ENCODE measurements at regions not wholly inside any gene's neighbourhood (a gene's known extent, or its start where the extent isn't known, plus 50 kb on each side); places are given as distances from the start of the nearest gene placed in this dataset.

DNA sequence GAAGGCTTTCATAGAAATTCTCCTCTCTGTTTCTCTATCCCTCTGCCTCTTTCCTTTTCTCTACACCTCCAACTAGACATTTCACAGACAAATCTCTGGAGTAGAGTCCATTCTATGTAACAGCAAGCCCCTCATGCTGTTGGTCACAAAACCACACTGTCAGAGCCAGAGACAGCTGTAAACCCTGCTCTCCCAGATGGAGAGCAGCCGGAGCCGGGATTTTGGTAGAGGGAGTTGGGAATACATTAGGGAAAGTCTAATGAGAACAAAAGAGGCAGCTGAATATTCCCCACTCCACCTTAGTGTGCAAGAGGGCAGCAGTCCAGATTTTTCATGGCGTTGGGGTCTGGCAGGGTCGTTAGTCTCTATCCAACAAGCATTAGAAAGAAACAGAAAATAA, 68.3 kb upstream of the EDN1 start:
- DNase-seq (ENCODE audit: low spot score), result no peak

DNA sequence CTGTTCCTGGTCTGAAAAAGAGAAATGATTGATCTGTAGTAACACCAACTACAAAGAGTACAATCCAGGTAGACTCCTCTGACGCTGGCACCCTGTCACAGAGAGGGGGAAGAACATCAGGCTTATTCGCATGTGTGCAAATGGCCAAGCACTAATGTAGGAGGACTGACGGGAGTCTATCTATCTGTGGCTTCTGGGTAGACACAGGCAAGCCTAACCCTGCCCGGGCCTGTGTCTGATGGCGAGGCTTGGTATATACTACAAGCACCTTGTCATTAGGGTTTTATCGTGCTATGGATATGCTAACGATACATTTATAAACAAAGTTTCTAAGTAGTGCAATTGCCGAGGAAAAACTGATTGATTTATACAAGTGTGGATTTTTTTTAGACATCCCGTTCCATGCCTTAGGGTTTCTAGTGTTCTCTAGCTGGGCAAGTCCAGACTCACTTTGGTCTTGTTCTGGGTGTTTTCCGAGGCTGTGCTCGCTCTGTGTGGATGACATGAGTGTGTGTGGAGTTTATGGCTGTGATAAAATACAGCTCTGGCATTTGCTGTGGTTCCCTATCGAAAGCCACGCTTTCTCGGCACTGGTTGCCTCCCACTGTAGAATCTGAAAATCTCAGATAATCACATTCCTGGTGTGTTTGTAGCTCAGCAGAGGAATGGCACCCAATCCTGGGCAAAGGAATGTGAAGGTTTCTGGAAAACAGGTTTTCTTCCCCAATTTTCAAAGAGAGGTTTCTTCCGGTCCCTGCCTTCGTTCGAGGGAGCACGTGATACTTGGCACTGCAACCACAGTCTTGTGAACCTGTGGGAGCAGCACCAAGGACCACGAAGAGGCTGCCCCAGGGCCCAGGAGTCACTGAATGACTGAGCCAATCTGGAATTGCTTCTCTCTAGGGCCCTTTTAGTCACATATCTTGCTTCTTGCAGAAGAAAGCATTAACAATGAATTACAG, 67.5 kb upstream of the EDN1 start:
- DNase-seq (ENCODE audit: low spot score), result no peak

DNA sequence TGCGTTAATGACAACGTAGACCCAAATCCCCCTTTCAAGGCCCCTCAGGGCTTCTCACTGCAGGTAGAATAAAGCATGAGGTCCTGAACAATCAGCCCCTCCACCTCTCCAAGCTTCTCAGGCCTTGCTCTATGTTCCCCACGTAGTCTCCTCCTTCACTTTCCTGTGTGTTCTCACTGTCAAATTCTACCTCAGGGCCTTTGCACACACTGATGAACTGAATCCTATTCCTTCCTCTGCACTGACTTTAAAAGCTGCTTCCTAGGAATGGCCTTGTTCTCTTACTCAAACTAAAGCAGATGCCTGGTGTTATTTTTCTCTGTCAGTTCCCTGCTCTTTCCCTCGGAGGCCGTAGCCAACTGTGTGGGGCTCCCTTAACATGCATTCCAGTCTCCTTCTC, 66.8 kb upstream of the EDN1 start:
- DNase-seq (ENCODE audit: low spot score), result no peak

DNA sequence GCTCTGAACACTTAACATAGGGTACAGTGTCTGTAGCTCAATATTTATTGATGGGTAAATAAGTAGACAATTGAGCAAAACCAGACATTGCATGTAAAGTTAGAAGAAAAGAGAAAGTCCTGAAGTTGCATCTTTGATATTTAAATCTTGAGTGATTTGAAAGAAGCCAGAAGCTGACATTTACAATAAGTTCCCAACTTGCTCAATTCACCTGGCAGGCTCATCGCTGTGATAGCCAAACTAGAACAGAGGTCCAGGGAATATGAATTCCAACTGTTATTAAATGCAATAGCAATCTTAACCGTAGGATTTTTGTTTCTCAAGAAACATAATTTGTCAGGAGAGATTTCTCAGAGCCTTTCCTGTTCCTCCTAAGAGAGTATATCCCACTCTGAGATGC, 65.9 kb upstream of the EDN1 start:
- DNase-seq (ENCODE audit: low spot score), result no peak

DNA sequence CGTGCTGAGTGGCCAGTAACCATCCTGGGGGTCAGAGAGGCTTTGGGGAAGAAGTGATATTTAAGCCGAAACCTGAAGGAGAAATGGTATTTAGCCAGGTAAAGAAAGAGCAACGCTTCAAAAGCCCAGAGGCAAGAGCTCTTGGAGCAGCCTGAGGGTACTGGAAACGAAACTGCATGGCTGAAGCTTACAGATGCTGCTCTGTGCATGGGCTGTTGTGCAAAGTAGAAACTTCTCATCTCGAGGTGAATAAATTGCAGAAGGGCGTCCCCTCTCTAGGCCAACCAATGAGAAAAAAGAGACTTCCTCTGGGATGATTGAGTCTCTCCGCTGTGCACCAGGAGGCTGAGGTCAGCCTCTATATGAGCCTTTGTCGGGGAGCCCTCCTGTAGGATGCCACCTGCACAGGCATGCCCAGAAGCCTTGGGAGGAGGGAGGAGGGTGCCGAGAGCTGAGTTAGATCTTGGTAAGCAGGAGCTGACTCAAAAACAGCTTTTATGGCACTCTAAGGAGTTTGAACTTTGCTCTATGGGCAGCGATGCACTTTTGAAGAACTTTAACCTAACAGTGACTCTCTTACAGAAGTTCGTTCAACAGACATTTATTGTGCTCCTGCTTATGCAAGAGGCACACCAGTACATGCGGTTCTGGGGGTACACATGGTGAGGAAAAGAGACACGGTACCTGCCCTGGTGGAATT, 61.6 kb upstream of the EDN1 start:
- DNase-seq (ENCODE audit: low spot score), result no peak

DNA sequence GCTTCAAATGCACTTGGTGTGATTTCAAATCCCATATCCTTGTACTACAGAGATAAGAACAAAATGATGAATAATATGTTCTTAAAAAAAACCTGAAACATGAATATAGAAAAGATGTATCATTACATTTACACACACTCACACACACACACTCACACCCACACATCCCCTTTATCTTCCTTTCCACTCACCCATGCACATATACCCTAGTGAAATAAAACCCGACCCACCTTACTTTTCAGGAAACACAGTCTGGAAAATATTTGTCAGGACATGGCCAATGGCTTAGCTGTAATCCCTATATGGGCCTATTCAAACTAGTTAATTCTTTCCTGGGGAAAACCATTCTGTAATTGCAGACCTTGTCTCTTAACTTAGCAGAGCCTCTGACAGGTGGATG, 60.8 kb upstream of the EDN1 start:
- DNase-seq (ENCODE audit: low spot score), result no peak

DNA sequence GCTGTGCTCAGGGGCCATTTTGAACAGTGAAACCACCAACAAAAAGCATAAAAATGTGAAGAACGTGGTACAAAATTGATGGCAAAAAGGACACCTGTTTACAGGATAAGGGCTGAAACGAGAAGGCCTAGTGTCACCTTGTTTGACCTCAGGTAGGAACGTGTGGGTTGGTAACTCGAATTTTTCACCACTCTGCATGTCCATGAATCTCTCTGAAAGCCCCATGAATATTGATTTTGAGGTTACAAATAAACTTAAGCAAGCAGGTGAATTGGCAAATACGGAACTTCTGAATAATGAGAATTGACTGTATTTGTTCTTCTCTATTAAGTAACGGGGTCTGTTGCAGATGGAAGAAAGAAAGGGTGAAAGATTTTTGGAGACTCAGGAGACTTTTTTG, 59.6 kb upstream of the EDN1 start:
- DNase-seq (ENCODE audit: low spot score), result no peak

DNA sequence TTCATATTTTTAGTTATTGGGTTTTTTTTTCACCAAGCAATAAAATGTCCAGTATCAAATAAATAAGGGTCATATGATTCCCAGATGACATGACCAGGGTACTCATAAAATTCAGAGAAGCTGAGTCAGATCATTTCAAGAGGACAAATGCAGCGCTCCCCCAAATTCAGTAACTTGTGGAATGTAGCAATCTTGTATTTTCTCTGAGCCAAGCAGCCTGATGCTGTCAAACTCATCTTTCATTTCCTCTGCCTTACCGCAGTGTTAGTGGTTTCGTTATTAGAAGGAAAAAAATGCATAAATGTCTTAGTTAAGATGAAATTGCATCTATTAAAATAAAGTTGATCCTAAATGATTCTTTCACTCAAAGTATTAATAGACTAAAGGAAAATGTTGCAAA, 57.8 kb upstream of the EDN1 start:
- DNase-seq (ENCODE audit: low spot score), result no peak

DNA sequence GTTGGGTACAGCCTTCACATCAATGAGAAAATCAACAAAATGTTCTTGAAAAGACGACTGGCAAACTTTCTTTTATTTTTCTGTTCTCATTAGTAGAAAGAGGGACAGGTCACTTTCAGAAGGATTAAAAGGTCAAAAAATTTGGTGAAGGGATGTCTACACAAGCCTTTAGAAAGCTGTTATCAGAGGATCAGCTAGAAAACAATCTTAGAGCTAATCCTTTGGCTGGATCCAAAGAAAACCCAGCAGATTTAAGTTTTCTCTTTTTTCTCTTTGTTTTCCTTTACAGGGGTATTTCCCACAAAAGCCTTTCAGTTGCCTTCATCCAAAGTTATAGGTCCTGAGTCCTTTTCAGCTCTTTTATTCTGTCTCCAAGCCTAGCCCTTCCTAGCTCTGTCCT, 57.3 kb upstream of the EDN1 start:
- no peak for DNase-seq (ENCODE audit: low spot score)

DNA sequence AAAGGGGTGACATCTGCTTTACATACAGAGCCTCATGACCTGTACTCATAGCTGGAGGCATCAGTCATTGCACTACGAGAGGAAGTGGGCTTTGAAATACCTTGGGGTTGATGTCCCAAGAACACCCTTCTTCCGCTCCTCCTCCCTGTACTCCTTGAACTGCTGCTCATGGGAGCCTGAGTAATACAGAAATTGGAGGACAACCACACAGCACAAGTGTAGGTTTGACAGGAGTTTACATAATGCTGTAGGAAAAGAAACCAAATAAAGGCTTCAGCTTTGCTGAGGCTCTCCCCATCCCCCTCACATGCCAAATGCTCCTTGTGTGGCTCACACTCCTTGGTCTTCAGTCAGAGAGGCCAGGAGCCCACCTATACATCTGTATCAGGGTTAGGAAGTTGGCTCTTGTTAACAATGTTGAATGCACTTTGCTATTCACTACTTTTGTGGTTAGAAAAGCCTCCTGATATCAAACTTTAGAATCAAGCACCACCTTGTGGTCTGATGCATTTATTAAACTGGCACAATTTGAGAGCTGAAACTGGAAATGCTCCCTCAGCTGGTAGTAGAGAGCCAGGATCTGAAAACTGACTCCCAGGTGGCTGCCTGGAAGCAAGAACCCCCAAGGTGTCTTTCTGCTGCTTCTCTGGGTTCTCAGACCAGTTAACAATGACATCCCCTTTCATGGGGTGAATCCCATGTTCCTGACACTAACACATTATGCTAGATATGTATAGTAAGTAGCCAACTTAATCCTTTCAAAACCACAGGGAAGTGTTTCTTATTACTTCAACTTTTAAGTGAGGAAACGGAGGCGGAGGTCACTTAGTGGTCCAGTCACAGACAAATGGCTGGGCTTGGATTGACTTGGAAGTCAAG, 56.2 kb upstream of the EDN1 start:
- peak; percentile 6 for DNase-seq (ENCODE audit: low spot score)

DNA sequence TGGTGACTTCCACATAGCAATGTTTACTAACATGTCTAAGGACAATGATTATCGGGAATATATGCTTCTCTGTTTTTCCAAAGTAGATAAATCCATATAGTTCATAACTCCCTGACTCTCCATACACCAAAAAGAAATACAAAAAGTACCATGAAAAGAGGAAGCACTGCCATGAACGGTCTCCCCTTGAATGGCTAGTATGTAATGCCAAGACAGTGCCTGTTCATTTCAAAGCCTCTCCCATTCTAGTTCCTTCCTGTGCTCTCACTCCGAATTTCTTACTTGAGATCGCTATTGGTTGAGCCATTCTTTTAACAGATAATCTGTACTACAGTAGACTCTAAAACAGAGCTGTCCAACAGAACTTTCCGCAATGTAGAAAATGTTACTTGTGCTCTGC, 54.8 kb upstream of the EDN1 start:
- no peak for DNase-seq (ENCODE audit: low spot score)

DNA sequence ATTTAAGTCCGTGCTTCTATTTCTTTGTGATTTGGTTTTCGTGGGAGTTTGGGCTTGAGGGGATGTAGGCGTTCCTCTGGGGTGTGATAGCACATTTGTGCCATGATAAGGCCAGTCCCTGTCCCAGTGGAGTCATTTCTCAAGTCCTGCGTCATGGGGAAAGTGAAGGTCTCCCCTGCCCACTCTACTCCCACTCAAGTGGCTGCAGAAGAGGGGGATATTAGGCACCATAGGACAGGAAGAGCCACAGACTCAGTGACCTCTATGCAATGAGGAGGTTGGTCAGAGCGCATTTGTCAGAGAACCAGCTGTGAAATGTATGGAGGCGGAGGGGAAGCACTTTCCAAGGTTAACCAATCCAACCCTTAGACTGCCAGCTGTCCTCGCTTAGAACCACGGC, 51.9 kb upstream of the EDN1 start:
- DNase-seq (ENCODE audit: low spot score), result no peak
